ENCODE measurements at regions not wholly inside any gene's neighbourhood (a gene's known extent, or its start where the extent isn't known, plus 50 kb on each side); places are given as distances from the start of the nearest gene placed in this dataset.

DNA sequence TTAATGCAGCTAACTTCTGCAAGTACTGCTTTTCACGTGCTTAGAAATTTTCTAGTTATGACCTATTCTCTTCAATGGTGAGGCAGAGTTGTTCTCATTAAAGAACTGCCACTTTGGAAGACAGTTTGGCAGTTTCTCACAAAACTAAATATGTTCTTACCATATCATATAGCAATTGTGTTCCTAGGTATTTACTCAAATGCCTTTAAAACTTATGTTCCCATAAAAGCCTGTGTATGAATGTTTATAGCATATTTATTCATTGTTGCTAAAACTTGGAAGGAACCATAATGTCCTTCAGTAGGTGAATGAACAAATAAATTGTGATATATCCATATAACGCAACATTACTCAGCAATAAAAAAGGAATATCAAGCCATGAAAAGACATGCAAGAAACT is 555.1 kb upstream of the POT1 start:
- H3K9me1 ChIP-seq (ENCODE audit: control insufficient read depth, extremely low read depth, insufficient read depth, low read length): no peaks in the 10 kb centered on the region
- H3K9me3 ChIP-seq (ENCODE audit: control insufficient read depth, low read depth, low read length): no peaks in the 10 kb centered on the region
- FAIRE-seq: no peak
- no peak for TF ChIP-seq CTCF (optimal IDR thresholded peaks at IDR 0.05 in 1 of 3, IDR thresholded peaks at IDR 0.05 in 1 of 3, conservative IDR thresholded peaks at IDR 0.05 in 1 of 3; ENCODE audit: extremely low read depth in 1 of 3, insufficient read depth in 2 of 3, low read length in 3 of 3)
- TF ChIP-seq EZH2 (IDR thresholded peaks at IDR 0.05; ENCODE audit: low read length): no peak
- no peak overlapping the region for H3K4me2 ChIP-seq (ENCODE audit: control insufficient read depth, extremely low read depth, insufficient read depth, low read depth, low read length)
- H3K4me3 ChIP-seq (ENCODE audit: control insufficient read depth in 2 of 3, extremely low read depth in 1 of 3, insufficient read depth in 2 of 3, low read depth in 1 of 3, low read length in 3 of 3): no peak overlapping the region
- dilution Hi-C loops (cut with MboI; ENCODE audit: extremely low pct_ligation_motif_present, low sequenced_read_pairs): no loop called here
- no peak overlapping the region for H3K27ac ChIP-seq (ENCODE audit: control insufficient read depth, insufficient read depth, low read length)
- H3K4me1 ChIP-seq (ENCODE audit: control insufficient read depth, extremely low read depth, insufficient read depth, low read length): no peaks in the 10 kb centered on the region
- H2AFZ ChIP-seq (ENCODE audit: control insufficient read depth, low read length): no peak overlapping the region
- no peaks in the 10 kb centered on the region for H3K79me2 ChIP-seq (ENCODE audit: control insufficient read depth, insufficient read depth, low read length)
- no peak overlapping the region for H3K9ac ChIP-seq (ENCODE audit: control insufficient read depth, extremely low read depth, insufficient read depth, low read length)
- no peaks in the 10 kb centered on the region for H3K27me3 ChIP-seq (ENCODE audit: control insufficient read depth, extremely low read depth, insufficient read depth, low read length)
- no peaks in the 10 kb centered on the region for H3K36me3 ChIP-seq (ENCODE audit: control insufficient read depth in 2 of 2, extremely low read depth in 1 of 2, insufficient read depth in 2 of 2, low read length in 2 of 2)
- no peak for DNase-seq (ENCODE audit: low read depth, low spot score)
- no peaks in the 10 kb centered on the region for H4K20me1 ChIP-seq (ENCODE audit: control insufficient read depth, extremely low read depth, insufficient read depth, low read length)

- DNase-seq (ENCODE audit: low read depth, low spot score): no peak
- Histone ChIP-seq H4K20me1 (ENCODE audit: control insufficient read depth, extremely low read depth, insufficient read depth, low read length) (no peaks in the 10 kb centered on the region), H3K4me2 (ENCODE audit: control insufficient read depth, extremely low read depth, insufficient read depth, low read depth, low read length) (no peak overlapping the region), H2AFZ (ENCODE audit: control insufficient read depth, low read length) (no peak overlapping the region), H3K27ac (ENCODE audit: control insufficient read depth, insufficient read depth, low read length) (no peak overlapping the region), H3K4me1 (ENCODE audit: control insufficient read depth, extremely low read depth, insufficient read depth, low read length) (no peaks in the 10 kb centered on the region), H3K9me3 (ENCODE audit: control insufficient read depth, low read depth, low read length) (no peaks in the 10 kb centered on the region), H3K79me2 (ENCODE audit: control insufficient read depth, insufficient read depth, low read length) (no peaks in the 10 kb centered on the region), H3K9ac (ENCODE audit: control insufficient read depth, extremely low read depth, insufficient read depth, low read length) (no peak overlapping the region), H3K27me3 (ENCODE audit: control insufficient read depth, extremely low read depth, insufficient read depth, low read length) (no peaks in the 10 kb centered on the region), H3K36me3 (ENCODE audit: control insufficient read depth in 2 of 2, extremely low read depth in 1 of 2, insufficient read depth in 2 of 2, low read length in 2 of 2) (no peaks in the 10 kb centered on the region), H3K9me1 (ENCODE audit: control insufficient read depth, extremely low read depth, insufficient read depth, low read length) (no peaks in the 10 kb centered on the region), H3K4me3 (ENCODE audit: control insufficient read depth in 2 of 3, extremely low read depth in 1 of 3, insufficient read depth in 2 of 3, low read depth in 1 of 3, low read length in 3 of 3) (no peak overlapping the region)
- dilution Hi-C loops (cut with MboI; ENCODE audit: extremely low pct_ligation_motif_present, low sequenced_read_pairs): no loop called here
- TF ChIP-seq EZH2 (IDR thresholded peaks at IDR 0.05; ENCODE audit: low read length): no peak
- no peak for TF ChIP-seq CTCF (optimal IDR thresholded peaks at IDR 0.05 in 1 of 3, IDR thresholded peaks at IDR 0.05 in 1 of 3, conservative IDR thresholded peaks at IDR 0.05 in 1 of 3; ENCODE audit: extremely low read depth in 1 of 3, insufficient read depth in 2 of 3, low read length in 3 of 3)
- FAIRE-seq: no peak
Observed at GRCh38 chr7:125481323-125481722, 551.7 kb upstream of the POT1 start.

Data from keratinocyte (primary cell).